Breast epithelium (tissue), 3 donors: ENCODE measurements at regions not wholly inside any gene's neighbourhood (a gene's known extent, or its start where the extent isn't known, plus 50 kb on each side); places are given as distances from the start of the nearest gene placed in this dataset.

Experiments used
- POLR2A ChIP-seq: fragments of 450-650 bp; IDR thresholded peaks from one replicate; pipeline ENCODE4 v1.6.1; 2016; ENCODE audit warnings: antibody characterized with exemption, mild to moderate bottlenecking, moderate library complexity
- POLR2AphosphoS5 ChIP-seq, 3 donors: sonication (generic); formaldehyde crosslinking; IDR thresholded peaks; one replicate each; pipeline ENCODE4 v1.6.1; 2017; ENCODE audit warnings: antibody characterized with exemption in 3 of 3
- TF ChIP-seq, protein P1 (sequence below), 3 donors: fragments of 450-650 bp; IDR thresholded peaks; one replicate each; pipeline ENCODE4 v1.5.1; 2016 to 2017; ENCODE audit warnings: antibody characterized with exemption in 3 of 3, mild to moderate bottlenecking in 3 of 3, moderate library complexity in 3 of 3

DNA sequence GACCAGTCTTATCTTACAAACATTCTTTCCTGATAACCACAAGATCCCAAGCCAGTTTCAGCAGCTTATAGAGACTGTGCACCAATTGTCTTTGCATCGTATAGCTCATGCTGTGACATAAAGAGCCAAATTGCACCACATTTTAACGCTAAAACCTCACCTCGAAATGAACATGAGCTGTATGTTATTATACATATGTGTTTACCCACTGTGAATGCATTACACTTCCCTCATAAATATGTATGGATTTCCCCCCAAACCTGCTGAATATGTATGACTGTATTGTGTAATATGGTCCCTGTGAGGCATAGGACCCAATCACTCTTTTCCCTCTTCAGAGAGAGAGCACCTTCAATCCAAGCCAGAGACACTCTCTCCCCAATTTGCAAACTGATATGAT lies 692.4 kb downstream of the NLGN4X start:
- TF ChIP-seq, protein P1, sequence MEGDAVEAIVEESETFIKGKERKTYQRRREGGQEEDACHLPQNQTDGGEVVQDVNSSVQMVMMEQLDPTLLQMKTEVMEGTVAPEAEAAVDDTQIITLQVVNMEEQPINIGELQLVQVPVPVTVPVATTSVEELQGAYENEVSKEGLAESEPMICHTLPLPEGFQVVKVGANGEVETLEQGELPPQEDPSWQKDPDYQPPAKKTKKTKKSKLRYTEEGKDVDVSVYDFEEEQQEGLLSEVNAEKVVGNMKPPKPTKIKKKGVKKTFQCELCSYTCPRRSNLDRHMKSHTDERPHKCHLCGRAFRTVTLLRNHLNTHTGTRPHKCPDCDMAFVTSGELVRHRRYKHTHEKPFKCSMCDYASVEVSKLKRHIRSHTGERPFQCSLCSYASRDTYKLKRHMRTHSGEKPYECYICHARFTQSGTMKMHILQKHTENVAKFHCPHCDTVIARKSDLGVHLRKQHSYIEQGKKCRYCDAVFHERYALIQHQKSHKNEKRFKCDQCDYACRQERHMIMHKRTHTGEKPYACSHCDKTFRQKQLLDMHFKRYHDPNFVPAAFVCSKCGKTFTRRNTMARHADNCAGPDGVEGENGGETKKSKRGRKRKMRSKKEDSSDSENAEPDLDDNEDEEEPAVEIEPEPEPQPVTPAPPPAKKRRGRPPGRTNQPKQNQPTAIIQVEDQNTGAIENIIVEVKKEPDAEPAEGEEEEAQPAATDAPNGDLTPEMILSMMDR (IDR thresholded peaks at IDR 0.05), result no peak
- TF ChIP-seq POLR2A, result no peak
- no peak for TF ChIP-seq POLR2AphosphoS5 (IDR thresholded peaks at IDR 0.05)
